Prostate gland (tissue), 2 donors: ENCODE measurements at regions not wholly inside any gene's neighbourhood (a gene's known extent, or its start where the extent isn't known, plus 50 kb on each side); places are given as distances from the start of the nearest gene placed in this dataset.

ENCODE experiments used
- POLR2A ChIP-seq: fragments of 450-650 bp; IDR thresholded peaks from one replicate; pipeline ENCODE4 v1.6.1; 2016; ENCODE audit warnings: antibody characterized with exemption, mild to moderate bottlenecking
- POLR2AphosphoS5 ChIP-seq: sonication (generic); formaldehyde crosslinking; IDR thresholded peaks from one replicate; pipeline ENCODE4 v1.6.1; 2017; ENCODE audit warnings: antibody characterized with exemption
- TF ChIP-seq, protein P1 (sequence below), 4 experiments: fragments of 200-600 bp in 2 of 4; fragments of 450-650 bp in 2 of 4; sonication (generic) in 2 of 4; IDR thresholded peaks; 1 replicate in 3 of 4; 2 replicates in 1 of 4; pipeline ENCODE4 v1.5.1; 2016 to 2019; ENCODE audit warnings: antibody characterized with exemption in 4 of 4, mild to moderate bottlenecking in 2 of 4, moderate library complexity in 2 of 4

DNA sequence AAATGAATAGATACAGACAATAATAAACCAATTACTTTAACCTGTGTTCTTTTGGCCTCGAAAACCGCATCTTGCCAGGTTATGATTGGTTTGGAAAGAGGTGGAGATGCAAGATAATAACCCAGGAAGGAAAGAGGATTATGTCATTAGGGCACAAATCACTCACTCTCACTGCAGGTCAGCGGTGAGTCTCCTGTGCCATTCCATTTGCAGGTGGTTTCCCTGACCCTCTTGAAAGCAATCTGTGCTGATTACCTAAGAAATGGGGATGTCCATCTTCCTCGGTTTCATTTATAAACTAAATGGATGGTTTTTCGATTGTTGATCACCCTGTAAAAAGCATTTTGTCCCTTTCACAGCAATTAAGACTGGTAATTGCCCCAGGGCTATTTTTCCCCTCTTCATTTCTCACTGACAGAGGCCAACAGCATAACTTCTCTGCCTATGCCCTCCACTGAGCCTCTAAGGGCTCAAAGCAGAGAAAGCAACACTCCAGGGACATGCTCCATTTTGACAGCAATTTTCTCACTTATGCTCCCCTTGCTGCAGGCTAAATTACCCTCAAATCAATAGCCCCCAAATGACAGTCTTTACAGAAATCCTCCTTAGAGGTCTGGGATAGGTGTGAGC lies 257.5 kb downstream of the IPMK start:
- TF ChIP-seq POLR2A (no peak), POLR2AphosphoS5 (no peak)
- TF ChIP-seq, protein P1, sequence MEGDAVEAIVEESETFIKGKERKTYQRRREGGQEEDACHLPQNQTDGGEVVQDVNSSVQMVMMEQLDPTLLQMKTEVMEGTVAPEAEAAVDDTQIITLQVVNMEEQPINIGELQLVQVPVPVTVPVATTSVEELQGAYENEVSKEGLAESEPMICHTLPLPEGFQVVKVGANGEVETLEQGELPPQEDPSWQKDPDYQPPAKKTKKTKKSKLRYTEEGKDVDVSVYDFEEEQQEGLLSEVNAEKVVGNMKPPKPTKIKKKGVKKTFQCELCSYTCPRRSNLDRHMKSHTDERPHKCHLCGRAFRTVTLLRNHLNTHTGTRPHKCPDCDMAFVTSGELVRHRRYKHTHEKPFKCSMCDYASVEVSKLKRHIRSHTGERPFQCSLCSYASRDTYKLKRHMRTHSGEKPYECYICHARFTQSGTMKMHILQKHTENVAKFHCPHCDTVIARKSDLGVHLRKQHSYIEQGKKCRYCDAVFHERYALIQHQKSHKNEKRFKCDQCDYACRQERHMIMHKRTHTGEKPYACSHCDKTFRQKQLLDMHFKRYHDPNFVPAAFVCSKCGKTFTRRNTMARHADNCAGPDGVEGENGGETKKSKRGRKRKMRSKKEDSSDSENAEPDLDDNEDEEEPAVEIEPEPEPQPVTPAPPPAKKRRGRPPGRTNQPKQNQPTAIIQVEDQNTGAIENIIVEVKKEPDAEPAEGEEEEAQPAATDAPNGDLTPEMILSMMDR (IDR thresholded peaks at IDR 0.05) = no peak
